ENCODE measurements at regions not wholly inside any gene's neighbourhood (a gene's known extent, or its start where the extent isn't known, plus 50 kb on each side); places are given as distances from the start of the nearest gene placed in this dataset.
"Not testable (repeated sequence)": the region's sequence is repeated elsewhere in the genome, so short reads cannot be mapped to it uniquely, and the experiment has no call there.

DNA sequence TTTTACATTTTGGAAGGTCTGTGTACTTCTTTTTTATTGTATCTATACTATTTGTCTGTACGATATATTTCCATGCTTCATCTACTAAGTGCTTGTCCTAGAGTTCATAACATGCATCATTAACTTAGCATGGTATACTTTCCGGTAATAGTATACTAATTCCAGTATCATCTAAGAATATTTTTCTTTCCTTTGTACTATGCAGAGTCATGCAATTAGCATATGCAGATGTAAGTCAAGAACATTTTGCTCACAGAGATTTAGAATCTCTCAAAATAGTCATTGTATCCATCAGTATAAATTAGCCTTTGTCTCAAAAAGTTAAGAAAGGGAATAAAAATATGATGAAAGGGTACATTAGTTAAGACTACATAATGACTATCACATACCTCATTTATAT, 770.4 kb upstream of the GRAMD2B start:
- DNase-seq (ENCODE audit: low read depth, low spot score), result no peak
- H3K27ac ChIP-seq, result no peak overlapping the region

DNA sequence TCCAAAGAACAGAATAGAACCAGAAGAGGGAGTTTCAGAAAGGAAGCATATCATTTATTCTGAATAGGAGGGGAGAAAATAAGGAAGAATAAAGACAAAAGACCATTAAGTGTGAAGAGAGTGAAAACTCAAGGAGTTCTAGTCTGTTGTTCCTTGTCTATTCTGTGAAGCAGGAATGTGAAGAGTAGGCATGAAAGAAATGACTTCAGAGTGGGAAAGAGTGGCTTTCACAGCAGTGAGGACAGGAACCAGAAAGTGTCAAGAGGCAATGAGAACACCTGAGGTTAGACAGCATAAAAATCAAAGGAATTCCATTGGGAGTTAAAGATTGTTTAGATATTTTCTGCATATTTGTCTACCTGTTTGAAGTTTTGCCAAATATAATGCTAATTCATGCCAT, 768.8 kb upstream of the GRAMD2B start:
- no peak for DNase-seq (ENCODE audit: low read depth, low spot score)
- H3K27ac ChIP-seq, result no peak overlapping the region

DNA sequence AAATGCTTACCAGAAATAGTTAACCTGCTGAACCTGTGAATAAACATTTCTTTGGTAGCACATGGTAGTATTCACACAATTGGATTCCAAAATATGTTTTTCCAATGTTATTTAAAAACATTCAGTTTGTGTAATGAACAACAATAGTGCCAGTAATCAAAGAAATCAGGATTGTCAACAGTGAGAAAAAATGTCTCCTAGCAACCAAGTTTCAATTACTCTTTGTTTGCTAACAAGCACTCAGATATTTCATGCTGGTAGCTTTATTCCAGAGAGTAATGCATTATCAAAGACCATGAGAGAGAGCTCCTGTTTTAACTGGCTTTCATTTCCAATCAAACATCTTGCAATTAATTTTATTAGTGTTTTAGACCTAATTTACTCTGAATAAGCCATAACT, 768.1 kb upstream of the GRAMD2B start:
- DNase-seq (ENCODE audit: low read depth, low spot score), result no peak
- H3K27ac ChIP-seq, result no peak overlapping the region

DNA sequence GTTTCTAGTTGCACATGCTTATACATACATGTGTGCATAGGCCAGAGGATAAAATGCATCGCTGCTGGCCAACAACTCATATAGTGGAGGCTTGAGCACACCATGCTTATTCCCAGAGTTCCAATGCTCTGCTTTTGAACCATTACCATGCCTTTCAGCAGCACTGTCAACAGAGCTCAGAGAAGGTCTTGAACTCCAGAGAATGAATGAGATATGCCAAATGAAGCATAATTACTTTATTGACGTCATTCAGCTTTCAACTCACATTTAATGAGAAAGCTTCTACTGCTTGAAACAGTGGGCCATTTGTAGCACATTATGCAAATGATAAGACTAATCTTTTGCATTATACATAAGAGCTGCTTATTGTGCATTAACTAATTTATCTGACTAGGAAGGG, 765.3 kb upstream of the GRAMD2B start:
- H3K27ac ChIP-seq, result no peak overlapping the region
- DNase-seq (ENCODE audit: low read depth, low spot score), result no peak

DNA sequence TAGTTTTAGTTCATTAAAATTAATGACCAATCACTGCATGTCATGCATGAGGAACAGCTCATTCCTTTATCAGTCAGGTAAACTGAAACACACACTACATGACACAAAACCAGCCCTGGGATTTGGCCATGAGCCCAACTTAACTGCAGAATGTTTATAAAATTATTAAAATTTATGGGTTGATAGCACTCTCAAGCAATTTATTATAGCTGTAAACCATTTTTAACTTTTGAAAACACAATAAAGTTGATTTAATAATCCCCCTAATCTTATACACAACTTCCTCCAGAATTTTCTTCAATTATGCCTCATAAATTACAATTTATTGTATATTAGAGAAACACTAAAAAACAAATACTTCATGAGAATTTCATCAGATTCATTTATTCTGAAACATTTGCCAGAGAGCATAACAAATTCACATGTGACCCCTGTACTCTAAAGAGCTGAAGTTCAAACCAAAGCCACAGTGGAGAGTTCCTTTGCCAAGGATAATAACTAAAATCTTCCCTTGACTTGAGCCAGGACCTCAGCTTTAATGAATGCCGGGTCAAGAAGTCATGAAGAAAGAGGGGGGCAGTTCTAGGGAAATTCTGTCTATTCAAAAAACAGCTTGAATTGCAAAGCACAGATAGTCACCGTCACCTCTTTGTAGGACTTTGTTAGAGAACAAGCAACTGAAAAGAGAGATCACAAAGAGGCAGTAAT, 763.7 kb upstream of the GRAMD2B start:
- no peak overlapping the region for H3K27ac ChIP-seq

DNA sequence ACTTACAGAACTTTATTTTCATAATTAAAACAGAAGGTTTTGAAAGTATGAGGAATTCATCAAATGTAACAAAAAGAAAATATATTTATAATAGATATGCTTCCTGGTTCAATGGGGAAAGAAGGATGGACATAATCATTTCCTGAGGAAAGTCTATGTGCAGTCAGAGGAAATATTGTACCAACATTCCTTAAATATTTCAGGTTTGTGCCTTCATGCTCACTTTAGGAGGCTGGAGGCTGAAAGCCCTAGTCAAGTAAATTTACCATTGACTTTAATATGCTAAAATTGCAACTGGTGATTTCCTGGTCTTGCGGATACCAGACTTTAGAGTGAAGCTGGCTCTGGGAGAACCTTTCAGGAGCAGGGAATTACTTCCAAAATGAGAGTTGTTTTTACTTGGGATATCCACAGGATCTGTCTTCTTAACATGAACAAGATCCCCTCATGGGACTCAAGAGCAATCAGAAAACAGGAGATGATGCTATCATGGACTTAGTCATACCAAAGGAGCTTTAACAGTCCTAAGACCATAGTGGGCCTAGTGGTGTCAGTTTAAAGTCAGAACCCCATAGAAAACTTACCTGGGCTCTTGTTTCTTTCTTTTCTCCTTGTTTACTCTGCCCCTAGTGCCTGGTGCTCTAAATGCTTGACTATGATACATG, 762.8 kb upstream of the GRAMD2B start:
- no peak for DNase-seq (ENCODE audit: low read depth, low spot score)

More for the DNA sequence above, 763.7 kb upstream of the GRAMD2B start:
- no peak for DNase-seq (ENCODE audit: low read depth, low spot score)

DNA sequence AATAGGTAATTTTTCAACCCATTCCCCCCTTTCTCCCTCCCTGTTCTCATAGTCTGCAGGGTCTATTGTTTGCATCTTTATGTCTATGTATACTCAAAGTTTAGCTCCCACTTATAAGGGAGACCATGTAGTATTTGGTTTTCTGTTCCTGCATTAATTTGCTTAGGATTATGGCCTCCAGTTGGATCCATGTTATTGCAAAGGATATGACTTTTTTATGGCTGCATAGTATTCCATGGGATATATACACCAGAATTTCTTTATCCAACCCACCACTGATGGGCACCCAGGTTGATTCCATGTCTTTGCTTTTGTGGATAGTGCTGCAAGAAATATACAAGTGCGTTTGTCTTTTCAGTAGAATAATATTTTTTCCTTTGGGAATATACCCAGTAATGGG, 761.6 kb upstream of the GRAMD2B start:
- H3K27ac ChIP-seq, result no peak overlapping the region
- DNase-seq (ENCODE audit: low read depth, low spot score), result no peak

More for the DNA sequence above, 762.8 kb upstream of the GRAMD2B start:
- no peak overlapping the region for H3K27ac ChIP-seq

DNA sequence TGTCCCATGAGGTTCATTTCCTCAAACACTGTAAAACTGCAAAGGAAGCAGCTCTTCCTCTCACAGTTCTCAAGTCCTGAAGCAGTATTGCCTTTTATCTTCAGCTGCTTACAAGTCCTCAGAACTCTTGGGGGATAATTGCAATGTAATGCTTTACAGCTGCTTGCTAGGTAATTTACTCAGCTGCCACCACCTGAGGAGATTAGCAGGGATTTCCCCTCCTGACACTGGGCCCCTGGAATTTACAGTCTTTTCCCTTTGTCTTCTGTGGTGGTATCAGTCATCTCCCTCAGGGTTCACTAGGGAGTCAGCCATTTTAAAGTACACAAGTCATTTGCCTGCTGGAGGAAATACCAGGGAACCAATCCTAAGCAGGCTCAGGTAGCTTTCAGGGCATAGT, 754.3 kb upstream of the GRAMD2B start:
- H3K27ac ChIP-seq, result peak overlapping the region; percentile 32
- peak; percentile 73 for DNase-seq (ENCODE audit: low read depth, low spot score)

DNA sequence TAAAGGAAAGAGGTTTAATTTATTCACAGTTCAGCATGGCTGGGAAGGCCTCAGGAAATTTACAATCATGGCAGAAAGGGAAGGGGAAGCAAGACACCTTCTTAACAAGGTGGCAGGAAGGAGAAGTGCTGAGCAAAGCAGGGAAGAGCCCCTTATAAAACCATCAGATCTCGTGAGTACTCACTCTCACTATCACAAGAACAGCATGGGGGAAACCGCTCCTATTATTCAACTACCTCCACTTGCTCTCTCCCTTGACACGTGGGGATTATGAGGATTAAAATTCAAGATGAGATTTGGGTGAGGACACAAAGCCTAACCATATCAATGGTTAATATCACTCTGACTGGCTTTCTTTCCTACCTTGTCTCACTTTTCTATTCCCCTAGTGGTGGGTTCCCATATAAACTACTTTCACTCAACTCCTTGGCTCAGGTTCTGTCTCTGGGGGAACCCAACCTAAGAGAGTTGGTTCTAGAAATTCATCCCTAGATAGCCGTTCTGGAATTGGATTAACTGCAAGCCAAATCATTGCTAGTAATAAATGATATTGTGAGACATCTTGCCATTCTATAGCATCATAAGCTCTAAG, 749.8 kb upstream of the GRAMD2B start:
- DNase-seq (ENCODE audit: low read depth, low spot score), result no peak
- H3K27ac ChIP-seq, result no peak overlapping the region

DNA sequence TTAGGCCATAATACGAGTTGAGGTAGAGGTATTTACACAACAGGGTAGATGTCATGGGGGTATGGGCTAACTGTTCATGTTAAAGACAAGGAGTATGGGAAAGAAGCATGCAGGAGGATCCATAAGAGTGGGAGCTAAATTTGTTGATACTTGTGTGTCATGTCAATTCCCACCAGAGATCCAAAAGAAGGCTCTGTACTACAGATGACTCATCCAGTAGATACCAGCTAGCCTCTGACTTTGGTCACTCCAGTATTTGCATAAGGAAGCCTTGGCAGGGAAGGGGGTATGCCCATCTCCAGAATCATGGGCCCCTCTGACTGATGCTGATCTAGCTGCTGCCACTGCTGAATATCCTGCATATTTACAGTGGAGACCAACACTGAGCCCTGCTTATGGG, 743.7 kb upstream of the GRAMD2B start:
- DNase-seq (ENCODE audit: low read depth, low spot score), result no peak
- no peak overlapping the region for H3K27ac ChIP-seq

DNA sequence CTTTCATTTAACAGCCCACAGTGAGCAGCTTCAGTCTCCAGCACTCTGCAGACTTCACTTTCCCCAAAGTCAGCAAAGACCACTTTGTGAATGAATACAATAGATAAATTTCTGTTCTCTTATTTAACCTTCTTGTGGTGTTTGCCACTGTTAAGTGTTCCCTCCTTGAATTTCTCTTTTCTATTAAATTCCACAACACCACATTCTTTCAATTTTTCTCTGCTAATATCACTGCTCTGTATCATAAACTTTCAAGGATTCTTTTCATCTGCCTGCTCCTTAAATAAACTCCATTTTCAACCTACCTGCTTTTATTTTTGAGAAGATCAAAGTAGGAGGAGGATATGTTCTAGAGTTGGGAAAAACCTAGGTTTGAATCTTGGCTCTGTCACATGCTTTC, 739.5 kb upstream of the GRAMD2B start:
- no peak for DNase-seq (ENCODE audit: low read depth, low spot score)
- no peak overlapping the region for H3K27ac ChIP-seq

DNA sequence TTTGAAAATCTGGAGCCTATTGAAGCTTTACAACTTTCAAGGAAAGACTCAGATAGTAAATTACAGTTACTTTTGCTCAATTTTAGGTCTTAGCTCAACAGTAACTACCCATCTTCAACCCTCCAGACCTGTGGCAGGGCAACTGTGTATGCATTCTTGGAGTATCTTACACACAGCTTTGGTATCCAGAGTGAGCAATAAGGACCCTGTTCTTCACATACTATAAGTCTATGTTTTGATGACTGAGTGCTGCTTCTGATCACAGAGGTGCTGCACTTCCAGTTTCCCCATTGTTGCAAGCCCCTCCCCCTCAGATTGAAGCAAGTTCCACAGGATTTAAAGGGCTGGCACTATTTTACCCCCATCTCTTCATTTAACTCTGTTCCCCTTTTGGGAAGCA, 737.4 kb upstream of the GRAMD2B start:
- no peak overlapping the region for H3K27ac ChIP-seq

DNA sequence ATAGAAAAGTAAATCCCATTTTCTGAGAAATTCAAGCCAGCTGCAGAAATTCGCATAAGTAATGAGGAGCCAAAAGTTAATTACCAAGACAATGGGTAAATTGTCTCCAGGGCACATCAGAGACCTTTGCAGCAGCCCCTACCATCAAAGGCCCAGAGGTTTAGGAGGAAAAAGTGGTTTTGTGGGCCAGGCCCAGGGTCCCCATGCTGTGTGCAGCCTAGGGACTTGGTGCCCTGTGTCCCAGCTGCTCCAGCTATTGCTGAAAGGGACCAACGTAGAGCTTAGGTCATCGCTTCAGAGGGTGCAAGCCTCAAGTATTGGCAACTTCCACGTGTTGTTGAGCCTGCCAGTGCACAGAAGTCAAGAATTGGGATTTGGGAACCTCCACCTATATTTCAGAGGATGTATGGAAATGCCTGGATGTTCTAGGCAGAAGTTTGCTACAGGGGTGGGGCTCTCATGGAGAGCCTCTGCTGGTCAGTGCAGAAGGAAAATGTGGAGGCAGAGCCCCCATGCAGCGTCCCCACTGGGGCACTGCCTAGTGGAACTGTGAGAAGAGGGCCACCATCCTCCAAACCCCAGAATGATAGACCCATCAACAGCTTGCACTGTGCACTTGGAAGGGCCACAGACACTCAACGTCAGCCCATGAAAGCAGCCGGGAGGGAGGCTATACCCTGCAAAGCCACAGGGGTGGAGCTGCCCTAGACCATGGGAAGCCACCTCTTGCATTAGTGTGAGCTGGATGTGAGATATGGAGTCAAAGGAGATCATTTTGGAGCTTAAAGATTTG, 731.3 kb upstream of the GRAMD2B start:
- DNase-seq (ENCODE audit: low read depth, low spot score); H3K27ac ChIP-seq: not testable (repeated sequence)

More for the DNA sequence above, 737.4 kb upstream of the GRAMD2B start:
- no peak for DNase-seq (ENCODE audit: low read depth, low spot score)

DNA sequence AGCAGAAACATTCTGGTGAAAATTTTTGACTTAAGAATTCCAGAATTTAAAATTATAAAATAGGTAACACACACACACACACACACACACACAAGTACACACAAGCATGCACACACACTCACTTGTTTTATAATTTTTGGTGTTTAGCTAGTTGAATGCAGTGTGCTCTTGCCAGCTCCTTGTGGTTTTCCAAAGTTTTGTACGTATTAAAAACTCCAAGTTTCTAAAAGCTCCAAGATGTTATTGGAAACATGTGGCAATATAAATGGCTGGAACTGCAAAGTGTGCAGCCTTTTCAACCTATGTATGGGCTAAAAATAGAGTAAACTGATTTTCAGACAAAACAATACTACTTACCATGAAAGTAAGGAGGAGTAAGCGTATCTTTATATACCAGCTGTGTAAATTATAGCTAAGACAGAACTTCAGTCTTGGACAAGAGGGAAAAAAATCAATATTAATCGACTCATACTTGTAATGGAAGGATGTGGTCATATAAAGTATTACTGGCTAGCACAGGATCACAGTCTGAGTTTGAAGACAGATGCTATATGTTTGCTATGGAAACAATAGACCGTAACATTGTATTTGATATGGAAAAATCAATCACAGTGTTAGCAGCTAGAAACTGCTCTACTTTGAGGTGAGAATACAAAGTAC, 727.1 kb upstream of the GRAMD2B start:
- no peak overlapping the region for H3K27ac ChIP-seq
- DNase-seq (ENCODE audit: low read depth, low spot score), result no peak

DNA sequence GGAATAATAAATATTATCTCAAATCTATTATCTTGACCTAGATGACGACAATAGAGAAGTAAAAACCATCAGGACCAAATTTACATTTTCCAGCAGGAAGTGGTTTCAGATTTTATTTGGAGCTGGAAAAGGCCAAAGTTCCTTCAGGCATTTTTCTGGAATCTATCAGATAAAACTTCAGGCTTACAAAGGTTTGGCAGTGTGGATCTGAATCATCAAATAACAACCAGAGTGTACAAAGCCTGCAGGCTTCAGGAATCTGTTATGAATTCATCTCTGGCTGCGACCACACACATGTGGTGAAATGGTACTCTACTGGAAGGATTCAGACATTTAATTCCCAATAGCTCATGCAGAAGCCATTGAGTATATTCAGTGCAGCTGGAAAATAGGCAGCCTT, 726.4 kb upstream of the GRAMD2B start:
- DNase-seq (ENCODE audit: low read depth, low spot score), result no peak
- no peak overlapping the region for H3K27ac ChIP-seq

DNA sequence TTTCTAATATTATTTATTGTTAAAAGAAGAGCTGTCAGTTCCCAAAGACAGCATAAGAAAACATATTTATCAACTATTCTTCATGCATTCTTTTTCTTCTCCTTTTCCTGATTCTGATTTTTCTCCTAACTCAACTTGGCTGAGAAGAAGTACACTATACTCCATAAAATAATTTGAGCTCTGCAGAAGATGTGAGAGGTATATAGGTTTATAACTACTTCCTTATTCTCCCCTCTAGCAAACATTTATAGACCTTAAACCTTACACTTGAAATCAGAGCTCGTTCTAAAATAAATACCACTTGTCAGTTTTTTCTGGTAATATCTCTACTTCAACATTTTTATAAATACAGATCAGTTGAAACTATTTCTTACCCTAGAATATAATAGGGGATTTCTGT, 724.8 kb upstream of the GRAMD2B start:
- no peak overlapping the region for H3K27ac ChIP-seq
- no peak for DNase-seq (ENCODE audit: low read depth, low spot score)

DNA sequence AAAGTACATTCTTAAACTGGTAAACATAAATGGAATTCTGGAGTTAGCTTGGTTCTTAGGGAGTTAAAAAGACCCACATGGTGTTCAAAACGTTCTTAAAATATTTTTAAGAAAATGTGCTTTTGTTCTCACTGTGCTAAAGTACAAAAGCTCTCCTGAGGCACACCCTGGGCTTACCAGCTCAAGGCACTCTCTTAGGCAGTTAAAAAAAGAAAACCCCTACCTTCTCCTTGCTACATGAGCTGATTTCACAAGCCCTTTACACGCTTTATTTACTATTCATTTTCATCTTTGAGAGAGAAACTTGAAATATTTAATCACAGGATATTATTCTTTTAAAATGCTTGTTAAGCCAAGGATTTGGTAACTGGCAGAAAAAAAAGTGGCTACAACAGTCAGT, 723.3 kb upstream of the GRAMD2B start:
- no peak overlapping the region for H3K27ac ChIP-seq
- DNase-seq (ENCODE audit: low read depth, low spot score), result no peak

DNA sequence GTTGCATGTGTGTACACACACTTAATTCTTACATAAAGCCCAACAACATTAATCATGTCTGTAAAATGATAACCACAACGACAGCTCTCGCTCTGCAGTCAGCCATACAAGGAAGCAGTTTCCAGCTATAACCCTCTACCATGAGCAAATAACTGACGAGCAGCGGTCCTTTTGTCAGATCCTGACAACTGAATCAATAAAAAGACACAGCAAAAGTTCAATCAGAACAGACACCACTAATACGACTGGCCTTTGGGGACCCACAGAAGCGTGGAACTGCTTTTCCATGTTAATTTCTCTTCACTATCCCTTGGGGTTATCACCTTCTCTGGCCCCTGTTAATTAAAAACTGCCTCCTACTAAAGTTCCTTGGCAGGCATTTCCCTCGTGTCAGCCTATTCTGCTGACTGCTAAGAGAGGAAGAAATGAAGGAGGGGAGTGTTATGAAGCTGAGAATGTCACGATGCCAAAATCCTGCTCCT, 722.8 kb upstream of the GRAMD2B start:
- DNase-seq (ENCODE audit: low read depth, low spot score), result peak; percentile 51
- no peak overlapping the region for H3K27ac ChIP-seq

DNA sequence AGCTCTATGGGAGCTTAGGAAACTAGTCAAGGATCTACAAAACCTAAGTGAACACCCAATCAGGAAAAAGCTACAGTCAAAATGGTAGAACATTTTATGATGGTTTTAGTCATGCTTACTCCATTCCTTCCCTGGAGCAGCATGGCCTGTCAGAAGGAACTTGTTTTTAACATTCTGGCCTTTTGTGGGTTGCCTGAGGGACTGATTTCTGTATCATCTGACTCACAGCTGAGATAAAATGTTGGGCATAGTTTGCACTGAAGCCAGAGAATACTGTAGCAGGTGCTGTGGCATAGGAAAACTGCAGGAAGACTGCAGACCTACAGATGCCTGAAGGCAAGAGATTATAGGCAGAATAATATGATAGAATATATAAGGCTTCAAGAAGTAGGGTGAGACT, 719.6 kb upstream of the GRAMD2B start:
- DNase-seq (ENCODE audit: low read depth, low spot score), result peak; percentile 33
- no peak overlapping the region for H3K27ac ChIP-seq

DNA sequence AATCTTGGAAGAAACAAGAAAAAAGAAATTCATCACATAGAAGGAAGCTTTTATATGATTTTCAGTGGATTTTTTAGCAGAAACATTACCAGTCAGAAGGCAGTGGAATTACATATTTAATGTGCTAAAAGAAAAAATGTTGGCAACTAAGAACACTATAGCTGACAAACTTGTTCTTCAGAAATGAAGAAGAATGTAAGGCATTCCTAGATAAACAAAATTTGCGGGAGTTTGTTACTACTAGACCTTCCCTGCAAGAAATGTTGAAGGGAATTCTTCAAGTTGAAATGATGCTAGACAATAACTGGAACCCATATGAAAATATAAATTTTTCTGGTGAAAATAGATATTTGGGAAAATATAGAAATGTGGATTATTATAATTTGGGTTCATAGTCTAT, 718.3 kb upstream of the GRAMD2B start:
- no peak for DNase-seq (ENCODE audit: low read depth, low spot score)
- H3K27ac ChIP-seq, result no peak overlapping the region
